SU-DHL-6 (cell line): ENCODE measurements at regions not wholly inside any gene's neighbourhood (a gene's known extent, or its start where the extent isn't known, plus 50 kb on each side); places are given as distances from the start of the nearest gene placed in this dataset.

Source experiments
- CTCF ChIP-seq: fragments of 200-600 bp; sonication (generic); IDR thresholded peaks from one replicate; pipeline ENCODE4 v1.5.1; 2017; ENCODE audit warnings: antibody characterized with exemption, mild to moderate bottlenecking, low read length, moderate library complexity; ENCODE audit not compliant: insufficient read depth, poor library complexity, severe bottlenecking
- EZH2phosphoT487 ChIP-seq: fragments of 200-600 bp; sonication (generic), shearing (Covaris generic); conservative IDR thresholded peaks from 2 replicates; pipeline ENCODE4 v1.6.1; 2018; ENCODE audit warnings: mild to moderate bottlenecking, antibody characterized with exemption, low read length, moderate library complexity, mixed read lengths

GRCh38 chr6:44735630-44735963, 348.1 kb downstream of the CDC5L start:
- TF ChIP-seq CTCF (no peak), EZH2phosphoT487 (no peak)
